Umbilical cord (tissue), 1 donor: ENCODE measurements at regions not wholly inside any gene's neighbourhood (a gene's known extent, or its start where the extent isn't known, plus 50 kb on each side); places are given as distances from the start of the nearest gene placed in this dataset.
"Not testable (repeated sequence)": the region's sequence is repeated elsewhere in the genome, so short reads cannot be mapped to it uniquely, and the experiment has no call there.

Experiments used
- DNase-seq: peaks from one replicate; pipeline ENCODE4 v3.0.0-alpha.2; 2015; ENCODE audit warnings: low spot score

- DNase-seq: not testable (repeated sequence)
Measured at GRCh38 chr15:85264614-85265190, 115.7 kb upstream of the AKAP13 start.

GRCh38 chr15:85267158-85267857 lies 113.1 kb upstream of the AKAP13 start:
- not testable (repeated sequence) for DNase-seq

GRCh38 chr15:85274315-85275050 lies 105.9 kb upstream of the AKAP13 start:
- DNase-seq: no peak

- no peak for DNase-seq
Measured at GRCh38 chr15:85276508-85276907, 103.9 kb upstream of the AKAP13 start.

- no peak for DNase-seq
Measured at GRCh38 chr15:85276921-85277320, 103.5 kb upstream of the AKAP13 start.

GRCh38 chr15:85277847-85278370 lies 102.5 kb upstream of the AKAP13 start:
- DNase-seq: no peak

GRCh38 chr15:85280203-85280602 lies 100.2 kb upstream of the AKAP13 start:
- DNase-seq: no peak

GRCh38 chr15:85281293-85281882 lies 99.0 kb upstream of the AKAP13 start:
- DNase-seq: no peak

- DNase-seq: no peak
Measured at GRCh38 chr15:85282504-85283115, 97.8 kb upstream of the AKAP13 start.

GRCh38 chr15:85283815-85284214 lies 96.6 kb upstream of the AKAP13 start:
- not testable (repeated sequence) for DNase-seq

- no peak for DNase-seq
Measured at GRCh38 chr15:85284497-85284896, 95.9 kb upstream of the AKAP13 start.

GRCh38 chr15:85289677-85290365 lies 90.6 kb upstream of the AKAP13 start:
- peak; percentile 15 for DNase-seq

- DNase-seq: not testable (repeated sequence)
Measured at GRCh38 chr15:85292583-85292982, 87.8 kb upstream of the AKAP13 start.

- peak; percentile 90 for DNase-seq
Measured at GRCh38 chr15:85296615-85297402, 83.6 kb upstream of the AKAP13 start.

GRCh38 chr15:85297537-85297936 lies 82.9 kb upstream of the AKAP13 start:
- DNase-seq: no peak

- no peak for DNase-seq
Measured at GRCh38 chr15:85298366-85298765, 82.0 kb upstream of the AKAP13 start.

GRCh38 chr15:85298941-85299340 lies 81.5 kb upstream of the AKAP13 start:
- DNase-seq: no peak

GRCh38 chr15:85302271-85302670 lies 78.1 kb upstream of the AKAP13 start:
- no peak for DNase-seq

- DNase-seq: no peak
Measured at GRCh38 chr15:85305050-85305449, 75.4 kb upstream of the AKAP13 start.

- DNase-seq: no peak
Measured at GRCh38 chr15:85306946-85307686, 73.3 kb upstream of the AKAP13 start.
